GM20000 (cell line): ENCODE measurements at regions not wholly inside any gene's neighbourhood (a gene's known extent, or its start where the extent isn't known, plus 50 kb on each side); places are given as distances from the start of the nearest gene placed in this dataset.

Experiments used
- DNase-seq: peaks from one replicate; pipeline ENCODE4 v3.0.0; 2012; ENCODE audit warnings: low spot score
- TF ChIP-seq, protein P1 (sequence below): IDR thresholded peaks from 2 replicates; pipeline ENCODE4 v1.5.1; 2012; ENCODE audit warnings: mild to moderate bottlenecking, control low read depth; ENCODE audit errors: extremely low read depth, missing control alignments

DNA sequence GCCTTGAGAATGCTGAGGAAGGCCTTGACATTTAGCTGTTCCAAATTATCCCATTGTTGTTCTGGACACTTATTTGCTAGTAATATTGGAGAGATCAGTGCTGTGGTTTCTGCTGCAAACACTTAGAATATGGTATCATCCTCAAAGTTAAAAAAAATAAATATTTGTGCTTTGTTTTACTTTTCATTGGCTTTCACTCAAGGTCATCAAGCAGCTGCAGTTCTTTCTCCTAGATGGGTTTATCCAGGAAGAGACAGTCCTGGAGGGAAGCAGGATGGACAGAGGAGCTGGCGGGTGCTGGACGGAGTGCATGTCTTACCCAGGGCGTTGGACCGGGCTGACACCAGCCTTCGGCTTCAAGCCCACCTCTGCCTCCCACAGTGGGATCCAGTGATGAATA, 193.6 kb downstream of the MTRR start:
- TF ChIP-seq, protein P1, sequence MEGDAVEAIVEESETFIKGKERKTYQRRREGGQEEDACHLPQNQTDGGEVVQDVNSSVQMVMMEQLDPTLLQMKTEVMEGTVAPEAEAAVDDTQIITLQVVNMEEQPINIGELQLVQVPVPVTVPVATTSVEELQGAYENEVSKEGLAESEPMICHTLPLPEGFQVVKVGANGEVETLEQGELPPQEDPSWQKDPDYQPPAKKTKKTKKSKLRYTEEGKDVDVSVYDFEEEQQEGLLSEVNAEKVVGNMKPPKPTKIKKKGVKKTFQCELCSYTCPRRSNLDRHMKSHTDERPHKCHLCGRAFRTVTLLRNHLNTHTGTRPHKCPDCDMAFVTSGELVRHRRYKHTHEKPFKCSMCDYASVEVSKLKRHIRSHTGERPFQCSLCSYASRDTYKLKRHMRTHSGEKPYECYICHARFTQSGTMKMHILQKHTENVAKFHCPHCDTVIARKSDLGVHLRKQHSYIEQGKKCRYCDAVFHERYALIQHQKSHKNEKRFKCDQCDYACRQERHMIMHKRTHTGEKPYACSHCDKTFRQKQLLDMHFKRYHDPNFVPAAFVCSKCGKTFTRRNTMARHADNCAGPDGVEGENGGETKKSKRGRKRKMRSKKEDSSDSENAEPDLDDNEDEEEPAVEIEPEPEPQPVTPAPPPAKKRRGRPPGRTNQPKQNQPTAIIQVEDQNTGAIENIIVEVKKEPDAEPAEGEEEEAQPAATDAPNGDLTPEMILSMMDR: no peak
- no peak for DNase-seq

DNA sequence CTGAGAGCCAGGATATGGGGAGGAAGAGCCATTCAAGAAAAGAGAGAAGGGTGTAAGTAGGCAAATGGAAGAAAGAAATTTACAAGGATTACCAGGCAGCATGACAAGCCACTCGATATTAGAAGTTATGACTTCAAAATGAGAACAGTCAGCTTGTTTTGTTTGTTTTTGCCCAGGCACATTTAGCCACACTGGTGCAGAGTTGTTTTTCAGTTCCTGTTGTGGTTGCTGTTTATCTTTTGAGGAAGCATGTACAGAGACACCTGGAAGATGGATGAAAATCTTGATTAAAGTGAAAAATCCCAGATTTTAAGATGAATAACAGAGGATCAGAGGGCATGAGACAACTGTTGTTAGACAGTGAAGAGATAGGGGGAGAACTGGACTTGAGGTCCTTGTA, 199.1 kb downstream of the MTRR start:
- TF ChIP-seq, protein P1: no peak
- no peak for DNase-seq

DNA sequence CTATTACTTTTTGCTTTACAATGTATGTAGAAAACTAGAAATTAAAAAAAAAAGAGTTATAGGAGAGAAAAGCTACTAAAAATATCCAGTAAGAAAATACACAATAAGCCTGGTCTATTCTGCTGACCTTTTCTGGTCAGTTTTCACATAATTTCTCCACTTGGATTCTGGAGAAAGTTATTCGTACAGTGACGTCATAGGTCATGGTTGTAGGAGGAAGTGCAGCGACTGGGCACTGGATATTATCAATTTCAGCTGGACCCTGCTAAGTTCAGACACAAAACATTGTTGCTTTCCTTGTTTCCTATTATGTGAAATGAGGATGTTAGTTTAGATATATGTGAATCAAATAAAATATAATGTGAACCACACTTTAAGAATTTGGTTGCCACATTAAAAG, 201.2 kb downstream of the MTRR start:
- TF ChIP-seq, protein P1: no peak
- DNase-seq: no peak

DNA sequence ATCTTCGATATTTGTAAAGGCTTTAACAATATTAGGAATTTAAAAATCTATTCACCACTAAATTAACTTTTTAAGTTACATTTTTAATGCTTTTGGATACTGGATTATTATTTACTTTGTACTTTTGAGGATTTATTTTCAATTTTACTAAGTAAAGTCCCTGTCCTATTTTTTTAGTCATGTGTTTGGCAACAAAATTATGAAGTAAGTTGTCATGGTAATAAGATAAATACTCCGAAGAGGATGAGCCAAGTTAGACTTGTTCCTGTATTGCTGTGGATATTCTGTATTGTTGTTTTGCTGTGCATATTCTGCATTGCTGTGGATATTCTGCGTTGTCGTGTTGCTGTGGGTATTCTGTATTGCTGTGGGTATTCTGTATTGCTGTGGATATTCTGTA, 210.1 kb downstream of the MTRR start:
- TF ChIP-seq, protein P1: no peak
- no peak for DNase-seq

DNA sequence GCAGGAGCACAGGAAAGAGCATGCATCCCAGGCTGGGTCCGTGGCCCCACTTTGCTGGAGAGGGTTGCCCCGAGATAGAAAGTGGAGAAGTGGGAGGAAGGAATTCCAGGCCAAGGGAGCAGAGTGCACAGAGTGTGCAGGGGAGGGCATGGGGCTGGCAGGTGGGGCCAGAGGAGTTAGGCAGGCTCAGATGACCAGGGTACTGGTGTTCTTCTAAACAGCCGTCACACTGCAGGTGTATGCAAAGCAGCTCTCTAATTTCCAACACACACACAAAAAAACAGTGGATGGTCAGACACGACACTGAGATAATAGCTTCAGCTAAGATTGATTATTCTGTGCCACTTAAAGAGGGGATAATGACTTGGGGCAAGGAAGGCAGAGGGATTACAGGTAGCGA, 212.2 kb downstream of the MTRR start:
- no peak for DNase-seq
- TF ChIP-seq, protein P1: no peak

DNA sequence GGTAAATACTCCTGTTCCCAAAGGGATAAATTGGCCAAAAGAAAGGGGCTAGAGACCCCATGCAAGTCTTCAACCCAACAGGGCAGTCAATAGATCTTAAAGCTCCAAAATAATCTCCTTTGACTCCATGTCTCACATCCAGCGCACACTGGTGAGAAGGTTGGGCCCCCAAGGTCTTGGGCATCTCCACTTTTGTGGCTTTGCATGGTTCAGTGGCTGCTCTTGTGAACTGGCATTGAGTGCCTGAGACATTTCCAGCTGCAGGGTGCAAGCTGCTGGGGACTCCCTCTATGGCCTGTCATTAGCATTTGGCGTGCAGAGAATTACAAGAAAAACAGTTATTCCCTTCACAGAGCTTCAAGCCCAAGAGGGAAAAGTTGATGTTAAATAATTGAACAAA, 224.7 kb downstream of the MTRR start:
- no peak for DNase-seq
- TF ChIP-seq, protein P1: no peak

DNA sequence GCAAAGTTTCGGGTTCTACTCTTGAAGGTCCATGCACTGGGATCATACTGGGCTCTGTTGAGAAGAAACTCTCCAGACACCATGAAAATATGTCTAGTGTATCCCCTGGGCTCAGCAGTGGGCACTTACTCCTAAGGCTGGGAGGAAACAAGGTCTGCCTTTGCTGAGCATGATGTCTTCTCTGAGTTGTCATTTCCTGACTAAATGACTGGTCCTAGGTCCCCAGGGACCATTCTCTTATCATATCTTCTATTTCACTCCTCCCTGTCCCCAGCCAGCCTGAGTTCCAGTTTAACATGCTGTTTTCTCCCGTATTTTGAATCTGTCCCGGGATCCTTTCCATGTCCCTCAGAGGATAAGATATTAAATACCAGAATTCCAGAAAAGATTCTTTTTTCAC, 225.4 kb downstream of the MTRR start:
- TF ChIP-seq, protein P1: no peak
- DNase-seq: no peak

DNA sequence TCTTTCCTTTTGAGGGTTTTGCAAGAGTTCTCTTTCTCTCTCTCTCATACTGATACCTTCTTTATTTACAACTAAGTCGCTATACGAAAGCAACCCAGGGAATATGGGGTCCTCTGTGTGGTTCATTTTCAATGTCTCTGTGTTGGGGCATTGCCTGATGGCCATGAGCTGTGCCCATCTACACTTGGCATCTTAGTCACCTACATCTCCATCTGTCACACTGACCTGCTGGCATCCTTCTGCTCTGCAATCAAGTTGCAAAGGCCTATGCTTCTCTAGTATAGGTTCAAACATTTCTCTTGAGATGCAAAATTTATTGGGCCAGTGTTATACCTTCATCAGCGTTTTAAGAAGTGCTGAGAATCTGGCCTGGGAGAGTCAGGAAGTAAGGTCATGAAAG, 228.2 kb downstream of the MTRR start:
- no peak for DNase-seq
- TF ChIP-seq, protein P1: no peak
